Mucosa of stomach (tissue), 1 donor: ENCODE measurements at regions not wholly inside any gene's neighbourhood (a gene's known extent, or its start where the extent isn't known, plus 50 kb on each side); places are given as distances from the start of the nearest gene placed in this dataset.
"Not testable (repeated sequence)": the region's sequence is repeated elsewhere in the genome, so short reads cannot be mapped to it uniquely, and the experiment has no call there.

Experiments
- H3K27me3 ChIP-seq: one replicate; pipeline ENCODE4 v1.7.0; 2013; ENCODE audit warnings: mild to moderate bottlenecking, low read length; ENCODE audit not compliant: control insufficient read depth, insufficient read depth
- H3K36me3 ChIP-seq: one replicate; pipeline ENCODE4 v1.7.0; 2013; ENCODE audit warnings: low read length; ENCODE audit not compliant: control insufficient read depth, insufficient read depth
- H3K4me1 ChIP-seq: one replicate; pipeline ENCODE4 v1.7.0; 2013; ENCODE audit warnings: mild to moderate bottlenecking, low read length; ENCODE audit not compliant: control insufficient read depth, insufficient read depth
- H3K4me3 ChIP-seq: one replicate; pipeline ENCODE4 v1.7.0; 2013; ENCODE audit warnings: low read length
- H3K9ac ChIP-seq: one replicate; pipeline ENCODE4 v1.7.0; 2013; ENCODE audit warnings: mild to moderate bottlenecking, low read length, moderate library complexity
- H3K9me3 ChIP-seq: one replicate; pipeline ENCODE4 v1.7.0; 2013; ENCODE audit warnings: mild to moderate bottlenecking, low read length, moderate library complexity; ENCODE audit not compliant: control insufficient read depth
- donor health status: Pancreatic carcinoma.

DNA sequence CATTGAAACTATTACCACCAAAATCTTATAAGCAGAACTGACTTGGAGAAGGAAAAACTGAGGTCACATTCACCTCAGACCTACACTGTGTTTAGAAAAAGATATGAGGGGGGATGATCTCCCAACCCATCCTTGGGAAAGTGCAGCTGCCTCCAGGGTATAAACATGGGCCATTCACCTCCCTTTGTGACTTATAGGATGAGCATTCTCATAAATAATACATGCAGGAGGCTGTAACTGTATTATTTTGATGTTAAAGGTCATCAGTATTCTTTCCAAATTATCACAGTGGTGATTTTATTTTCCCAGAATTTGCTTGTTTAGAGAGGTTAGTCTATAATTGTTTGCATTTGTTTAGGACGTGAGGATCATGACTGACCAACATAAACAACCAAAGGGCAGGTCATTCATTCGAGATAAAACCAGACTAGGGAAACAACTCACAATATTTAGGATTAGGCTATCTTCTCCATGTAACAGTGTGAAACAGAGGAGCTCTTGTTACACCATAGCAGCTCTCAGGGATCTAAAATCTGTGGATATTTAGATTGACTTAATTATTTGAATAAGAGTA, 109.2 kb upstream of the NR5A2 start:
- Histone ChIP-seq H3K4me1 (no peaks in the 10 kb centered on the region), H3K9ac (no peak overlapping the region), H3K4me3 (no peak overlapping the region), H3K9me3 (no peaks in the 10 kb centered on the region), H3K27me3 (no peaks in the 10 kb centered on the region), H3K36me3 (no peaks in the 10 kb centered on the region)

- Histone ChIP-seq H3K27me3 (no peaks in the 10 kb centered on the region), H3K4me1 (no peaks in the 10 kb centered on the region), H3K4me3 (no peak overlapping the region), H3K36me3 (no peaks in the 10 kb centered on the region), H3K9ac (no peak overlapping the region), H3K9me3 (no peaks in the 10 kb centered on the region)
Observed at GRCh38 chr1:199920635-199921034, 106.9 kb upstream of the NR5A2 start.

DNA sequence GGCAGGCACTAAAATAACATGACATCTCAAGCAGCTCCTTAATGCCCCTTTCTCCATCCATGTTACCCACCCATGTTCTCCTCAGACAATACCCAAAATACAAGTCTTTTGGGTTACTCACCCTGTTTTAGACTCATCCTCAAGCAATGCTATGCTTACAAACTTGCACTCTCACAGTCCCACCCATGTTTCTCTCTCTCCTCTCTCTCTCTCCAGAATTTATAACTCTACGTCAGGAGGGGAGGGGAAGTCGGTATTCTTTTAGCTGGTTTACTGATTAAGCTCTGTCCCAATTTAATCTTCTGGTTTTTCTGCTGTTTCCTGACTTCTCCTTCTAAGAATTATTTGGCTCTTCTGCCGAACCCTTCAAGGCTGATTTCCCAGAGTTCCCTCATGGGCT, 98.0 kb upstream of the NR5A2 start:
- H3K9ac ChIP-seq = no peak overlapping the region
- H3K4me3 ChIP-seq = no peak overlapping the region
- H3K9me3 ChIP-seq = no peaks in the 10 kb centered on the region
- no peaks in the 10 kb centered on the region for H3K36me3 ChIP-seq
- H3K4me1 ChIP-seq = no peaks in the 10 kb centered on the region
- no peaks in the 10 kb centered on the region for H3K27me3 ChIP-seq

- not testable (repeated sequence) for H3K4me1 ChIP-seq, H3K27me3 ChIP-seq
Observed at GRCh38 chr1:199930067-199930466, 97.4 kb upstream of the NR5A2 start.

GRCh38 chr1:199931666-199932377, 95.7 kb upstream of the NR5A2 start:
- no peak overlapping the region for H3K4me3 ChIP-seq
- no peaks in the 10 kb centered on the region for H3K27me3 ChIP-seq
- no peaks in the 10 kb centered on the region for H3K9me3 ChIP-seq
- H3K9ac ChIP-seq = no peak overlapping the region
- H3K4me1 ChIP-seq = no peaks in the 10 kb centered on the region
- no peaks in the 10 kb centered on the region for H3K36me3 ChIP-seq

More at GRCh38 chr1:199930067-199930466, 97.4 kb upstream of the NR5A2 start:
- not testable (repeated sequence) for H3K4me3 ChIP-seq, H3K9me3 ChIP-seq, H3K36me3 ChIP-seq, H3K9ac ChIP-seq

DNA sequence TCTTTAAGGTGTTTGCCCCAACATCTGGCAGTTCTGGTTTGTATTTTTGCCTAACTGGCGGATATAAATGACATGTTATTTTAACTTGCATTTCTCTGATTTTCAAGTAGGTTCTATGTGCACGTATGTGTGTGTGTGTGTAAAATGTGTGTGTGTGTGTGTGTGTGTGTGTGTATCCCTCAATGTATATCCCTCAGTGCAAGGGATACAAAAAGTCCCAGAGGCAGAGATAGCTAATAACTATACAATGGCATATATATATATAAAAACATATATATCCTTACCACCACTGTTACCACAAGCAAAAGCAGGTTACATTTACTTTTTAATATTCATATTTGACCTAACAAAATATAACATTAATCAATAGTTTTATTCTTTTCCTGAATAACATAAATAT, 95.0 kb upstream of the NR5A2 start:
- no peaks in the 10 kb centered on the region for H3K36me3 ChIP-seq
- no peak overlapping the region for H3K4me3 ChIP-seq

GRCh38 chr1:199936441-199936840, 91.1 kb upstream of the NR5A2 start:
- Histone ChIP-seq H3K27me3 (no peaks in the 10 kb centered on the region), H3K9ac (no peak overlapping the region), H3K36me3 (no peaks in the 10 kb centered on the region), H3K4me3 (no peak overlapping the region), H3K9me3 (no peaks in the 10 kb centered on the region), H3K4me1 (no peaks in the 10 kb centered on the region)

More for the DNA sequence above, 95.0 kb upstream of the NR5A2 start:
- Histone ChIP-seq H3K9me3 (no peaks in the 10 kb centered on the region), H3K9ac (no peak overlapping the region), H3K4me1 (no peaks in the 10 kb centered on the region), H3K27me3 (no peaks in the 10 kb centered on the region)

DNA sequence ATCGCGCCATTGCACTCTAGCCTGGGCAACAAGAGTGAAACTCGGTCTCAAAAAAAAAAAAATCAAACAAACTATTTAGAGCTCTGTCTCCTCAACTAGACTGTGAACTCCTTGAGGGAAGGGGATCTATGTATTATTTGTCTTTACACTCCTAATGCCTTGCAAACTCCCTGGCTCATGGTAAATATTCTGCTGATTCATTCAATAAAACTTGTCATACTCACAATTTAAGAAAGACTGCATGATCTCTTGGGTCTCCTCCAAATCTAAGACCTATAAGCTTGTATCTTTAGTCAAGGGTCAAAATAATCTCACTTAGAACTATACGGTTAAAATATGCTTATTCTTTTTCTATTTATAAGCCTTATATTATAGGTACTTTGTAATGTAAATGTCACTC, 90.3 kb upstream of the NR5A2 start:
- Histone ChIP-seq H3K36me3 (no peaks in the 10 kb centered on the region), H3K9ac (no peak overlapping the region), H3K9me3 (no peaks in the 10 kb centered on the region), H3K4me1 (no peaks in the 10 kb centered on the region), H3K27me3 (no peaks in the 10 kb centered on the region), H3K4me3 (no peak overlapping the region)

DNA sequence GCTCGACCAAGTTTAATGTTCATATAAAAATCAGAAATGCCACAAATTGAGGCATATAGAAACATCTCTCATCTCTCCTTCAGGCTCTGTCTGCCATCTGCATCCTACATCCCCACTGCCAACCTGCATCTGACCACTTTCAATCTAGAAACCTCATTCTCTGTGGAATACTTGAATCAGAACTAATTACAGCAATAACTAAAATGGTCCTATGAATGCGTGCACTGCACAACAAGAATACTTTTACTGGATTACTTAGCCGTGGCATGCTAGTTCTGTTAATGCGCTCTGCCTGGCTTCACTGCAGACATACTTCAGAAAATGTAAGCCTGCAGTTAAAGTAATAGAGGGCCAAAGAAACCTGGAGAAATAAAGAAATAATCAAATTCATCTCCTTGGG, 89.8 kb upstream of the NR5A2 start:
- Histone ChIP-seq H3K4me3 (no peak overlapping the region), H3K9me3 (no peaks in the 10 kb centered on the region)

DNA sequence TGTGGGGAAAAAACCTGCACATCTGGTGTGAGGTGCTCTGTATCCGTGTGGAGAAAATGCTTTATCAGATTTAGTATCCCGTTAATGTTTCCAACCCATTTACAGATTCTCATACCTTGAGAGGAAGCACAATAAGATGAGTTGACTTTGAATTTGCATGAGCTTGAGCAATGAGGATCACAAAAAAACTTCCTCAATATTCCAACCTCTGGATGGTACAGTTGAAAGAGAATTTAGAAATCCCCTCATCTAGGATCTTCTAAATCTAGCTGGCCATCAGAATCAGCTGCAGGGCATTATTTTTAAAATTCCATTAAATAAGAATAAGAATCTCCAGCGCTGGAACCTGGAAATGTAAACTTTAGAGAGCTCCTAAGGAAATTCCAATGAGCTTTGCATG, 82.5 kb upstream of the NR5A2 start:
- no peak overlapping the region for H3K9ac ChIP-seq
- no peaks in the 10 kb centered on the region for H3K9me3 ChIP-seq
- H3K36me3 ChIP-seq = no peaks in the 10 kb centered on the region
- H3K4me3 ChIP-seq = no peak overlapping the region
- H3K27me3 ChIP-seq = no peaks in the 10 kb centered on the region
- H3K4me1 ChIP-seq = no peaks in the 10 kb centered on the region

More for the DNA sequence above, 89.8 kb upstream of the NR5A2 start:
- Histone ChIP-seq H3K36me3 (no peaks in the 10 kb centered on the region), H3K27me3 (no peaks in the 10 kb centered on the region), H3K9ac (no peak overlapping the region), H3K4me1 (no peaks in the 10 kb centered on the region)

DNA sequence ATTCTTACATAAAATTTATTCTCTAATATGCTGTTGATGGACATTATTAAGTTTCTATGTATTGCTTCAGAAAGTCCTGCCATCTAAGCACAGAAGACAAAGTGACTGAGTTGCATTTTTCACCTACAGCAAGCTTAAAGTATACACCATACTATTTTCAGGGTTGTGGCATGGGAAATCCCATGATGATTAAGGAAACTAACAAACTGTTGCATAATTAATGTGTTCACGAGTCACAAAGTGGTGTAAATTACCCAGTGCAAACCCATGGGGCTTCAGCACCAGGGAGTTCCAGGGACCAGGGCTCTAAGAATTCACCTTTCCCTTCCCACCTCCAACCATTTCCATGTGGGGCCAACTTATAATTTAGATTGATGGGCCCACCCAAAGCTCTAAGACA, 81.9 kb upstream of the NR5A2 start:
- Histone ChIP-seq H3K36me3 (no peaks in the 10 kb centered on the region), H3K9me3 (no peaks in the 10 kb centered on the region), H3K9ac (no peak overlapping the region), H3K4me1 (no peaks in the 10 kb centered on the region), H3K27me3 (no peaks in the 10 kb centered on the region), H3K4me3 (no peak overlapping the region)

- H3K9ac ChIP-seq = no peak overlapping the region
- H3K4me1 ChIP-seq = no peaks in the 10 kb centered on the region
- H3K4me3 ChIP-seq = no peak overlapping the region
- no peaks in the 10 kb centered on the region for H3K9me3 ChIP-seq
- no peaks in the 10 kb centered on the region for H3K27me3 ChIP-seq
- no peaks in the 10 kb centered on the region for H3K36me3 ChIP-seq
Observed at GRCh38 chr1:199946305-199947155, 81.0 kb upstream of the NR5A2 start.
